ENCODE measurements at regions not wholly inside any gene's neighbourhood (a gene's known extent, or its start where the extent isn't known, plus 50 kb on each side); places are given as distances from the start of the nearest gene placed in this dataset.

DNA sequence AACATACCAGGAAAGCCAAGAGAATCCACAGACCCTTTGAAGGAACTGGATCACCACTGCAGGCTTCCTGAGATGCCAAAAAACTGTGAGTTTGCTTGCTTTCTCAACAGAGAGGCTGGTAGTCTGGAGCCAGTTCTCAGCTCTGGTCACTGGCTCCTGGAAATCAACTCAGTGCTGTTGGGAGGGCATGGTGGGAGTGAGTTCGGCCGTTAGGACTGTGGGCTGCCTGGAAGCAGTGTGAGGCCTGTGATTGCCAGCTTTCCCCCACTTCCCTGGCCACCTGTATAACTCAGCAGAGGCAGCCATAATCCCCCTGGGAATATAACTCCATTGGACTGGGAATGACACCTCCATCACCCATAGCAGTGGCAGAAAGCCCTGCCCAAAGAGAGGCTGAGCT, 122.0 kb upstream of the FSTL5 start:
- TF ChIP-seq, protein P1, sequence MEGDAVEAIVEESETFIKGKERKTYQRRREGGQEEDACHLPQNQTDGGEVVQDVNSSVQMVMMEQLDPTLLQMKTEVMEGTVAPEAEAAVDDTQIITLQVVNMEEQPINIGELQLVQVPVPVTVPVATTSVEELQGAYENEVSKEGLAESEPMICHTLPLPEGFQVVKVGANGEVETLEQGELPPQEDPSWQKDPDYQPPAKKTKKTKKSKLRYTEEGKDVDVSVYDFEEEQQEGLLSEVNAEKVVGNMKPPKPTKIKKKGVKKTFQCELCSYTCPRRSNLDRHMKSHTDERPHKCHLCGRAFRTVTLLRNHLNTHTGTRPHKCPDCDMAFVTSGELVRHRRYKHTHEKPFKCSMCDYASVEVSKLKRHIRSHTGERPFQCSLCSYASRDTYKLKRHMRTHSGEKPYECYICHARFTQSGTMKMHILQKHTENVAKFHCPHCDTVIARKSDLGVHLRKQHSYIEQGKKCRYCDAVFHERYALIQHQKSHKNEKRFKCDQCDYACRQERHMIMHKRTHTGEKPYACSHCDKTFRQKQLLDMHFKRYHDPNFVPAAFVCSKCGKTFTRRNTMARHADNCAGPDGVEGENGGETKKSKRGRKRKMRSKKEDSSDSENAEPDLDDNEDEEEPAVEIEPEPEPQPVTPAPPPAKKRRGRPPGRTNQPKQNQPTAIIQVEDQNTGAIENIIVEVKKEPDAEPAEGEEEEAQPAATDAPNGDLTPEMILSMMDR (IDR thresholded peaks at IDR 0.05; ENCODE audit: insufficient read depth, low read length, poor library complexity, severe bottlenecking): no peak
- TF ChIP-seq EZH2phosphoT487 (conservative IDR thresholded peaks at IDR 0.05; ENCODE audit: low read length): no peak

Data from SU-DHL-6 (cell line).